Activated CD8-positive, alpha-beta memory T cell treated with anti-CD3 and anti-CD28 coated beads, Interleukin-2, amount 50 U/mL, for 48 hours (primary cell): ENCODE measurements at regions not wholly inside any gene's neighbourhood (a gene's known extent, or its start where the extent isn't known, plus 50 kb on each side); places are given as distances from the start of the nearest gene placed in this dataset.

Experiments
- DNase-seq: peaks from one replicate; pipeline ENCODE4 v3.0.0-alpha.2; 2020

DNA sequence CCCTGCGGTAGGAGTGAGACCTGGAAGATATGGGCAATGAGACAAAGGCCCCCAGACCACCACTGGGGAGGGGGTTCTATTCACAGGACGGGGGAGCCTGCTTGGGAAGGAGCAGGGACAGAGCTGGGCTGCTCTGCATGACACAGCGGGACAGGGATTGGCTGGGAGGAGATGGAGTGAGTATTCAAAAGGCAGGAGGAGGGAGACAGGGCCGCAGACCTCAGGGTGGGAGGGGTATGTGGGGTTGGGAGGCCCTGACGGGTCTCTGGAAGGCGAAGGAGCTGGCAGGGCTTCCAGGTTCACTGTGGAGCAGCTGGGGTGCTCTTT, 60.8 kb upstream of the RPS6KA2 start:
- DNase-seq = no peak

GRCh38 chr6:166687070-166687878, 60.2 kb upstream of the RPS6KA2 start:
- no peak for DNase-seq

- DNase-seq = no peak
These were observed 59.3 kb upstream of the RPS6KA2 start for GRCh38 chr6:166686317-166686716.

DNA sequence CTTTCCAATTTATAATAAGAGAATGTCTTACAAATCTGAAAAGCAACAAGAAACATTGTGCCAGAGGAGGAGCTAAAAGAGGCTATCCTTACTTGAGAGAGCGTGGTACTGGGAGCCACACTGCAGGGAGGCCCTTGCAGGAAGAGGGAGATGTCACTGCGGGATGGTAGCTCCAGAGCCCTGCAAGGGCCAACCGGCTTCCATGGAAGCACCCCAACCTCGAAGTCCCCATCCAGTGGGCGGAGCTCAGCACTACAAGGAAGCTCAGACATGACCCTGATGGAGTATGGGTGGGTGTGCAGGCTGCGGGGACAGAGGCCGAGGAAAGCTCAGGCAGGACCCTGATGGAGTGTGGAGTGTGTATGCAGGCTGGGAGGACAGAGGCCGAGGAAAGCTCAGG, 57.8 kb upstream of the RPS6KA2 start:
- DNase-seq = no peak

- DNase-seq = no peak
These were observed 57.1 kb upstream of the RPS6KA2 start for GRCh38 chr6:166684170-166684569.

GRCh38 chr6:166683477-166683876, 56.4 kb upstream of the RPS6KA2 start:
- no peak for DNase-seq

- DNase-seq = no peak
These were observed 52.5 kb upstream of the RPS6KA2 start for GRCh38 chr6:166679566-166679965.

DNA sequence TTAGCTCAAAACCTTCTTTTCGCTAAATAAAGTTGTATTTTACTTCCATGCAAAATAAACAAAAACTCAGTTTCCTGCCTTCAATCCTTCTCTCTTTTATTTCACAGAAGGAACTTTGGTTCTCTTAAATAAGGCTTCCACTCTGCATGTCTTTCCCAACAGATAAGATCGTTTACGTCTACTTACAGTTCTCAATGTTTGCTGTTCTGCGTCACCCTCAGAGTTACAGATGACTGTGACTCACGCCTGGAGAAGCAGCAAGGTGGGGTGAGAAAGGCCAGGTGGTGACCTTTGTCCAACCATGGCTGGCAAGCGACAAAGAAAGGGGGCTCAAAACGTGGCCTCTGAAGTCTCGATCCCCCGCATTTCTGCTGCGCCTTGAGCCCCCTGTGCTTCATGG, 51.4 kb upstream of the RPS6KA2 start:
- no peak for DNase-seq

- DNase-seq = no peak
These were observed 50.9 kb upstream of the RPS6KA2 start for GRCh38 chr6:166677941-166678340.
